CD4-positive, alpha-beta T cell treated with Interleukin-4 for 1 hour (primary cell): ENCODE measurements at regions not wholly inside any gene's neighbourhood (a gene's known extent, or its start where the extent isn't known, plus 50 kb on each side); places are given as distances from the start of the nearest gene placed in this dataset.
A peak's percentile ranks its signal among the peaks of the same experiment; 100 is the strongest.

Experiments used
- DNase-seq, 2 donors: peaks; one replicate each; pipeline ENCODE4 v3.0.0-alpha.2; 2020 to 2022

- DNase-seq = no peak
These were observed 412.9 kb upstream of the DDX18 start for GRCh38 chr2:117401582-117401981.

- DNase-seq = no peak
These were observed 408.0 kb upstream of the DDX18 start for GRCh38 chr2:117406443-117406842.

GRCh38 chr2:117407746-117408145, 406.7 kb upstream of the DDX18 start:
- no peak for DNase-seq

GRCh38 chr2:117409443-117409842, 405.0 kb upstream of the DDX18 start:
- no peak for DNase-seq

- no peak for DNase-seq
These were observed 402.5 kb upstream of the DDX18 start for GRCh38 chr2:117411983-117412382.

GRCh38 chr2:117432746-117433145, 381.7 kb upstream of the DDX18 start:
- no peak for DNase-seq

- DNase-seq = no peak
These were observed 377.8 kb upstream of the DDX18 start for GRCh38 chr2:117436697-117437096.

GRCh38 chr2:117470311-117471095, 344.0 kb upstream of the DDX18 start:
- peak in 1 of 2 donors; percentile 1 for DNase-seq

- no peak for DNase-seq
These were observed 332.9 kb upstream of the DDX18 start for GRCh38 chr2:117481608-117482007.

- no peak for DNase-seq
These were observed 328.9 kb upstream of the DDX18 start for GRCh38 chr2:117485588-117485987.

- no peak for DNase-seq
These were observed 328.4 kb upstream of the DDX18 start for GRCh38 chr2:117486081-117486480.

- DNase-seq = no peak
These were observed 322.2 kb upstream of the DDX18 start for GRCh38 chr2:117492209-117492851.

- DNase-seq = no peak
These were observed 313.8 kb upstream of the DDX18 start for GRCh38 chr2:117500721-117501120.

- DNase-seq = no peak
These were observed 312.4 kb upstream of the DDX18 start for GRCh38 chr2:117502121-117502520.

GRCh38 chr2:117512307-117512706, 302.2 kb upstream of the DDX18 start:
- no peak for DNase-seq

- DNase-seq = no peak
These were observed 300.1 kb upstream of the DDX18 start for GRCh38 chr2:117514371-117514770.

- no peak for DNase-seq
These were observed 295.3 kb upstream of the DDX18 start for GRCh38 chr2:117519238-117519637.

- no peak for DNase-seq
These were observed 294.8 kb upstream of the DDX18 start for GRCh38 chr2:117519721-117520120.

- DNase-seq = no peak
These were observed 291.2 kb upstream of the DDX18 start for GRCh38 chr2:117523267-117523666.

- no peak for DNase-seq
These were observed 290.7 kb upstream of the DDX18 start for GRCh38 chr2:117523711-117524238.

- no peak for DNase-seq
These were observed 278.4 kb upstream of the DDX18 start for GRCh38 chr2:117536139-117536538.

- no peak for DNase-seq
These were observed 277.5 kb upstream of the DDX18 start for GRCh38 chr2:117537032-117537431.

GRCh38 chr2:117551858-117552257, 262.6 kb upstream of the DDX18 start:
- DNase-seq = no peak

GRCh38 chr2:117553448-117553847, 261.0 kb upstream of the DDX18 start:
- no peak for DNase-seq
